Dermis microvascular lymphatic vessel endothelial cell (primary cell): ENCODE measurements at regions not wholly inside any gene's neighbourhood (a gene's known extent, or its start where the extent isn't known, plus 50 kb on each side); places are given as distances from the start of the nearest gene placed in this dataset.

ENCODE experiments used
- DNase-seq, 2 donors: peaks; one replicate each; pipeline versions ENCODE4 v3.0.0 to v3.0.0-alpha.2; 2010; ENCODE audit warnings: low read depth in 2 of 2

GRCh38 chr11:45724153-45724552 lies 58.7 kb upstream of the CHST1 start:
- no peak for DNase-seq

DNA sequence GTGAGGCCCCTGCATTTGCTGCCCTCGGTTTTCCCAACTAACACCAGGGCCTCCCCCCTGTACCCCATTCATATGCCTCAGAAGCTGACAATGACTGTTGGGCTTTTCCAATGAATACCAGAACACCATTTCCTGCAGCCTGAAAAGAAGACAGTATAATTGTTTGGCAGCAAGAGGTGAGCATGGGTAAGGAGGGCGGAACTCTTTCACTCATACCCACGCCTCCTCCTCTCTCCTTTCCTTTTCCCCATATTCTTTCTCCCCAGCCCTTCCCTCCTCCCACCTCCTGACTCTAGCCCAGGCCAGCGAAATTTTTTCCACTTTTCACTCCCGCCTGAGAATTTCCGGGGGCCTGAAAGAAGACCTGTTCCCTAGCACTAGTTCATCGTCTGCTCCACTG lies 58.0 kb upstream of the CHST1 start:
- no peak for DNase-seq

GRCh38 chr11:45722144-45722543 lies 56.7 kb upstream of the CHST1 start:
- no peak for DNase-seq

- DNase-seq, result no peak
These were observed 52.1 kb upstream of the CHST1 start for GRCh38 chr11:45717526-45717925.

GRCh38 chr11:45715418-45715817 lies 50.0 kb upstream of the CHST1 start:
- DNase-seq, result no peak
